Activated naive CD8-positive, alpha-beta T cell treated with anti-CD3 and anti-CD28 coated beads, Interleukin-2, amount 50 U/mL, for 24 hours (primary cell): ENCODE measurements at regions not wholly inside any gene's neighbourhood (a gene's known extent, or its start where the extent isn't known, plus 50 kb on each side); places are given as distances from the start of the nearest gene placed in this dataset.

Source experiments
- ATAC-seq: fragments of 150-1000 bp; cut with Tn5 transposase; one replicate; pipeline ENCODE4 v1.10.0; 2021
- DNase-seq: peaks from one replicate; pipeline ENCODE4 v3.0.0; 2021
- H3K27ac Mint-ChIP-seq: one replicate; pipeline ENCODE4 v1.8.0; 2021; ENCODE audit warnings: mild to moderate bottlenecking, mixed read lengths
- H3K27me3 Mint-ChIP-seq: one replicate; pipeline ENCODE4 v1.8.0; 2021; ENCODE audit warnings: mixed read lengths
- H3K36me3 Mint-ChIP-seq: one replicate; pipeline ENCODE4 v1.8.0; 2021; ENCODE audit warnings: low read depth, mixed read lengths
- H3K4me1 Mint-ChIP-seq: one replicate; pipeline ENCODE4 v1.8.0; 2021; ENCODE audit warnings: mixed read lengths
- H3K4me3 Mint-ChIP-seq: one replicate; pipeline ENCODE4 v1.8.0; 2021; ENCODE audit warnings: mild to moderate bottlenecking, moderate library complexity, mixed read lengths
- H3K9me3 Mint-ChIP-seq: one replicate; pipeline ENCODE4 v1.8.0; 2021; ENCODE audit warnings: mixed read lengths

GRCh38 chr5:171688696-171689495 lies 96.7 kb upstream of the SMIM23 start:
- ATAC-seq (no peak), DNase-seq (no peak)
- no peak overlapping the region for H3K4me3 Mint-ChIP-seq
- H3K27me3 Mint-ChIP-seq: peaks cover under 1% of the 10 kb centered on the region
- no peaks in the 10 kb centered on the region for H3K4me1 Mint-ChIP-seq
- no peaks in the 10 kb centered on the region for H3K9me3 Mint-ChIP-seq
- no peaks in the 10 kb centered on the region for H3K36me3 Mint-ChIP-seq
- no peak overlapping the region for H3K27ac Mint-ChIP-seq

DNA sequence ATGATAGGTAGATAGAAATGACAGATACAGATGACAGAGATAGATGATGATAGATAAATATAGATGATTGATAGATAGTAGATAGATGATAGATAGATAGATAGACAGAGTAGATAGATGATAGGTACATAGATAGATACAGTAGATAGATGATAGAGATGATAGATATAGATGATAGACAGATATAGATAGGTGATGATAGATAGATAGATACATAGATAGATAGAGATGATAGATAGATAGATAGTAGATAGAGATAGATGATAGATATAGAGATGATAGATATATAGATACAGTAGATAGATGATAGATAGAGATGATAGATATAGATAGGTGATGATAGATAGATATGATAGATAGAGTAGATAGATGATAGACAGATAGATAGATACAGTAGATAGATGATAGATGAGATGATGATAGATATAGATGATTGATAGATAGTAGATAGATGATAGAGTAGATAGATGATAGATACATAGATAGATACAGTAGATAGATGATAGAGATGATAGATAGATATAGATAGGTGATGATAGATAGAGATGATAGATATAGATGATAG lies 95.7 kb upstream of the SMIM23 start:
- H3K4me1 Mint-ChIP-seq: no peaks in the 10 kb centered on the region
- H3K27ac Mint-ChIP-seq: no peak overlapping the region
- no peak overlapping the region for H3K4me3 Mint-ChIP-seq
- H3K36me3 Mint-ChIP-seq: no peaks in the 10 kb centered on the region
- H3K9me3 Mint-ChIP-seq: no peaks in the 10 kb centered on the region
- DNase-seq (no peak), ATAC-seq (no peak)
- peaks cover 2% of the 10 kb centered on the region for H3K27me3 Mint-ChIP-seq

GRCh38 chr5:171692107-171692506 lies 93.5 kb upstream of the SMIM23 start:
- ATAC-seq (no peak), DNase-seq (no peak)
- no peak overlapping the region for H3K4me3 Mint-ChIP-seq
- peaks cover 2% of the 10 kb centered on the region for H3K27me3 Mint-ChIP-seq
- no peaks in the 10 kb centered on the region for H3K36me3 Mint-ChIP-seq
- no peak overlapping the region for H3K27ac Mint-ChIP-seq
- H3K9me3 Mint-ChIP-seq: no peaks in the 10 kb centered on the region
- H3K4me1 Mint-ChIP-seq: no peaks in the 10 kb centered on the region

GRCh38 chr5:171692936-171693335 lies 92.7 kb upstream of the SMIM23 start:
- Mint-ChIP-seq H3K4me3 (no peak overlapping the region), H3K9me3 (no peaks in the 10 kb centered on the region), H3K4me1 (no peaks in the 10 kb centered on the region), H3K27ac (no peak overlapping the region), H3K27me3 (peaks cover 2% of the 10 kb centered on the region), H3K36me3 (no peaks in the 10 kb centered on the region)
- no peak for DNase-seq
- no peak for ATAC-seq

GRCh38 chr5:171693412-171693811 lies 92.2 kb upstream of the SMIM23 start:
- ATAC-seq (no peak), DNase-seq (no peak)
- Mint-ChIP-seq H3K36me3 (no peaks in the 10 kb centered on the region), H3K9me3 (no peaks in the 10 kb centered on the region), H3K4me1 (no peaks in the 10 kb centered on the region), H3K27ac (no peak overlapping the region), H3K4me3 (no peak overlapping the region), H3K27me3 (peaks cover 2% of the 10 kb centered on the region)

GRCh38 chr5:171695804-171696203 lies 89.8 kb upstream of the SMIM23 start:
- H3K4me3 Mint-ChIP-seq: no peak overlapping the region
- no peaks in the 10 kb centered on the region for H3K4me1 Mint-ChIP-seq
- H3K9me3 Mint-ChIP-seq: no peaks in the 10 kb centered on the region
- H3K27ac Mint-ChIP-seq: no peak overlapping the region
- ATAC-seq (no peak), DNase-seq (no peak)
- no peaks in the 10 kb centered on the region for H3K36me3 Mint-ChIP-seq
- peaks cover 2% of the 10 kb centered on the region for H3K27me3 Mint-ChIP-seq

- H3K36me3 Mint-ChIP-seq: no peaks in the 10 kb centered on the region
- ATAC-seq (no peak), DNase-seq (no peak)
Observed at GRCh38 chr5:171697221-171698102, 88.2 kb upstream of the SMIM23 start.

GRCh38 chr5:171700318-171700912 lies 85.2 kb upstream of the SMIM23 start:
- H3K36me3 Mint-ChIP-seq: no peaks in the 10 kb centered on the region
- no peak overlapping the region for H3K4me3 Mint-ChIP-seq
- no peak for DNase-seq
- ATAC-seq: no peak
- H3K4me1 Mint-ChIP-seq: no peaks in the 10 kb centered on the region
- H3K27me3 Mint-ChIP-seq: peaks cover 6% of the 10 kb centered on the region
- H3K27ac Mint-ChIP-seq: no peak overlapping the region
- H3K9me3 Mint-ChIP-seq: no peaks in the 10 kb centered on the region

More at GRCh38 chr5:171697221-171698102, 88.2 kb upstream of the SMIM23 start:
- no peak overlapping the region for H3K4me3 Mint-ChIP-seq
- no peaks in the 10 kb centered on the region for H3K9me3 Mint-ChIP-seq
- no peaks in the 10 kb centered on the region for H3K4me1 Mint-ChIP-seq
- H3K27ac Mint-ChIP-seq: no peak overlapping the region
- peaks cover 2% of the 10 kb centered on the region for H3K27me3 Mint-ChIP-seq

DNA sequence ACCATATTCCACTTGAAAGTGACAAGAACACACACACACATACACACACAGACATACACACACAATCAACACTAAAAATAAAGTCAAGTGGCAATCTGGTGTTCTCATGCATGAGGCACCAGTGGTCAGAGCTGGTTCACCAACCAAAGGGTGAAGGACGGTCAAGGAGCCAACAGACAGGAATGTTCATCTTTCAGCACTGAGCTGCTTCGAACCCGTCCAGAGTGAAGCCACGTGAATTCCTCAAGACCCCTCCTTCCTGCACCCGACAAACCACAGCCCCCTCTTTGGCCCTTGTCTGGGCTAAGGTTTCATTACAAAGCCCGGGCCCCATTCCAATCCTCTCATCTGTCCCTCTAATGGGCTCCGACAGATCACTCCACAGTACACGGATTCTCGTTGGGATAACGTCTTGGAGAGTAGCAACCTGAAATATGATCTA lies 84.5 kb upstream of the SMIM23 start:
- ATAC-seq (no peak), DNase-seq (no peak)
- Mint-ChIP-seq H3K27me3 (peaks cover 8% of the 10 kb centered on the region), H3K36me3 (no peaks in the 10 kb centered on the region), H3K27ac (no peak overlapping the region), H3K4me1 (no peaks in the 10 kb centered on the region), H3K4me3 (no peak overlapping the region), H3K9me3 (no peaks in the 10 kb centered on the region)

- H3K4me1 Mint-ChIP-seq: no peaks in the 10 kb centered on the region
- no peak overlapping the region for H3K4me3 Mint-ChIP-seq
- no peaks in the 10 kb centered on the region for H3K9me3 Mint-ChIP-seq
- peaks cover 8% of the 10 kb centered on the region for H3K27me3 Mint-ChIP-seq
- ATAC-seq (no peak), DNase-seq (no peak)
- no peaks in the 10 kb centered on the region for H3K36me3 Mint-ChIP-seq
- H3K27ac Mint-ChIP-seq: no peak overlapping the region
Observed at GRCh38 chr5:171702135-171702770, 83.4 kb upstream of the SMIM23 start.

- ATAC-seq: no peak
- no peaks in the 10 kb centered on the region for H3K4me1 Mint-ChIP-seq
Observed at GRCh38 chr5:171703146-171703545, 82.5 kb upstream of the SMIM23 start.

DNA sequence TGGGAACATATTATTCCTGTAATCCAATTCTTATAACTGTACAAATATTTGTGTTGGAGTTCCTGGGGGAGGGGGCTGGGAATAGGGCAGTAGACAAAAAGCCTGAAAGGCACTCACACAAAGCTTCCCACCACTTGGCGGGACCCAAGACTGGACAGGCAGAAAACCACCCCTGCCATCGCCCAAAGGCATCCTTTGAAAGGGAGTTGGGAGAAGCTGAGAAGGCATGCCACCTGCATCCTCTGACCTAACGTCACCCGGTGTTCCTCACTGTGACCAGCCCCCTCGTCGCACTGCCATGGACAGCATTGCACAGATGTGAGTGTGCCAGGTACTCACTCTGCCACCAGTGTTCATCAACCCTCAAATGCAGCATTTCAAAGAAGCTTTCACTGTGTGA lies 80.6 kb upstream of the SMIM23 start:
- H3K4me3 Mint-ChIP-seq: no peak overlapping the region
- no peak overlapping the region for H3K27ac Mint-ChIP-seq
- ATAC-seq: no peak
- H3K9me3 Mint-ChIP-seq: no peaks in the 10 kb centered on the region
- no peaks in the 10 kb centered on the region for H3K36me3 Mint-ChIP-seq
- no peak for DNase-seq
- H3K4me1 Mint-ChIP-seq: no peaks in the 10 kb centered on the region
- H3K27me3 Mint-ChIP-seq: peaks cover 8% of the 10 kb centered on the region

More at GRCh38 chr5:171703146-171703545, 82.5 kb upstream of the SMIM23 start:
- Mint-ChIP-seq H3K36me3 (no peaks in the 10 kb centered on the region), H3K9me3 (no peaks in the 10 kb centered on the region), H3K27me3 (peaks cover 8% of the 10 kb centered on the region), H3K4me3 (no peak overlapping the region), H3K27ac (no peak overlapping the region)
- DNase-seq: no peak

DNA sequence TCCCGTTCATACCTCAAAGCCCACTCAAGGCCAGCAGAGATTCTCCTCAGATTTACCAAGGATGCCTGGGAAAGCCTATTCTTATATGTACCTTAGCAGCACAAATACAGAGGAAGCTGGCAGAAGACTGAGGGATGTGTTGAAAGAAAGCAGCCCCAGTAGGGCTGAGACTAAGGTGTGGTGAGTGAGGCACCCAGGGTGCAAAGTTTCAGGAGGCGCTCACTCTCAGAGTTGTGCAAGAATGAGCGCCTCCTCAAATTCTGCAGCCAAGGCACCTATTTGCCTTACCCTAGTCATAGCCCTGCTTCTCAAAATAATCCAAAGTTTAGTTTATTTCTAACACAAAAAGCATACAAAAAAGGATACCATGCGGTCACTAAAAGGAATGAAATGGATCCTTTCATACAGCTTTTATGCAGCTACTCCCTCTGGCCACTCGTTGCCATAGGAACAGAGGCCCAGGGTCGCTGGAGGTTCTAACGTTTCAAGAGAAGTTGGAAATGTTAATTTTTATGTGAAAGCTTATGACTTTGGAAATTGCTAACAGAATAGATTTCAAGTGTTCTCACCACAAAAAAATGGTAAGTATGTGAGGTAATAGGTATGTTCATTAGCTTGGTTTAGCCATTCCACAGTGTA lies 79.7 kb upstream of the SMIM23 start:
- H3K9me3 Mint-ChIP-seq: no peaks in the 10 kb centered on the region
- DNase-seq (no peak), ATAC-seq (no peak)
- H3K4me3 Mint-ChIP-seq: no peak overlapping the region
- no peaks in the 10 kb centered on the region for H3K36me3 Mint-ChIP-seq
- H3K4me1 Mint-ChIP-seq: no peaks in the 10 kb centered on the region
- peaks cover 8% of the 10 kb centered on the region for H3K27me3 Mint-ChIP-seq
- no peak overlapping the region for H3K27ac Mint-ChIP-seq
